ENCODE measurements at regions not wholly inside any gene's neighbourhood (a gene's known extent, or its start where the extent isn't known, plus 50 kb on each side); places are given as distances from the start of the nearest gene placed in this dataset.

DNA sequence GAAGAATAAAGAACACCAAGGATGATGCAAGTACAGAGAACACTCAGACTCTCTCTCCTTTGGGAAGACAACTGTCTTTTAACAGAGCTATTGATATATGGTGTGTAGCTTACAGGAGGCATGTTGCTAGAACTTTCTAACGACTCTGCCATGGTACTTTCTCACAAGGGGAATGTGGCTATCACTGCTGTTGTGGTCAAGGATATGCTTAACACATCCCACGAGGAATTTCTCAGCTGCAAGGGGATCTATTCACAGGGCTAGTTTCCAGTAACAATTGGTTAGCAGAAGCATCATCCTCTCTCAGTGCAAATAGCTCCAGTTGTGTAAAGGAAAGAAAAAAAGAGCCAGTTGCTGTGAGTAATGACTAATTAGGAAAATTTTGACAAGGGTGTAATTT, 826.0 kb downstream of the SORCS1 start:
- no peak overlapping the region for H3K27ac ChIP-seq

DNA sequence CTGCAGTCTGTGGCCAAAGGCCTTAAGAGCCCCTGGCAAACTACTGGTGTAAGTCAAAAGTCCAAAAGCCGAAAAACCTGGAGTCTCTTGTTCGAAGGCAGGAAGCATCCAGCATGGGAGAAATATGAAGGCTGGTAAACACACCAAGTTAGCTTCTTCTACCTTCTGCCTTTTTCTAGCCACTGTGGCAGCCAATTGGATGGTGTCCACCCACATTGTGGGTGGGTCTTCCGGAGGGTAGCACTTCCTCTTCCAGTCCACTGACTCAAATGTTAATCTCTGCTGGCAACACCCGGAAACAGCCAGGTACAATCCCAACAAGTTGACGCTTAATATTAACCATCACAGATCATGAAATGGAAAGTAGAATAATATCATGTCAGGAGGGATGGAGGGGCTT, 827.6 kb downstream of the SORCS1 start:
- no peaks in the 10 kb centered on the region for H3K27me3 ChIP-seq (replicated peaks in 1 of 7)
- intact Hi-C loops (cut with DNase I; ENCODE audit: low total_unique reads) = no loop called here
- DNase-seq = no peak
- H3K4me3 ChIP-seq = no peak overlapping the region
- H3K9me3 ChIP-seq = peaks cover 0 to 7% (median 0%) of the 10 kb centered on the region in 8 donors
- no peaks in the 10 kb centered on the region for H3K4me1 ChIP-seq
- no peak for TF ChIP-seq POLR2A (IDR thresholded peaks at IDR 0.05)
- TF ChIP-seq, protein P1, sequence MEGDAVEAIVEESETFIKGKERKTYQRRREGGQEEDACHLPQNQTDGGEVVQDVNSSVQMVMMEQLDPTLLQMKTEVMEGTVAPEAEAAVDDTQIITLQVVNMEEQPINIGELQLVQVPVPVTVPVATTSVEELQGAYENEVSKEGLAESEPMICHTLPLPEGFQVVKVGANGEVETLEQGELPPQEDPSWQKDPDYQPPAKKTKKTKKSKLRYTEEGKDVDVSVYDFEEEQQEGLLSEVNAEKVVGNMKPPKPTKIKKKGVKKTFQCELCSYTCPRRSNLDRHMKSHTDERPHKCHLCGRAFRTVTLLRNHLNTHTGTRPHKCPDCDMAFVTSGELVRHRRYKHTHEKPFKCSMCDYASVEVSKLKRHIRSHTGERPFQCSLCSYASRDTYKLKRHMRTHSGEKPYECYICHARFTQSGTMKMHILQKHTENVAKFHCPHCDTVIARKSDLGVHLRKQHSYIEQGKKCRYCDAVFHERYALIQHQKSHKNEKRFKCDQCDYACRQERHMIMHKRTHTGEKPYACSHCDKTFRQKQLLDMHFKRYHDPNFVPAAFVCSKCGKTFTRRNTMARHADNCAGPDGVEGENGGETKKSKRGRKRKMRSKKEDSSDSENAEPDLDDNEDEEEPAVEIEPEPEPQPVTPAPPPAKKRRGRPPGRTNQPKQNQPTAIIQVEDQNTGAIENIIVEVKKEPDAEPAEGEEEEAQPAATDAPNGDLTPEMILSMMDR (IDR thresholded peaks at IDR 0.05 in 8 of 11, conservative IDR thresholded peaks at IDR 0.05 in 3 of 11) = no peak
- no peak for TF ChIP-seq POLR2AphosphoS5 (IDR thresholded peaks at IDR 0.05)
- whole genome bisulfite sequencing, 5 donors = 88 to 95% (median 90%) methylated on average over 5 of the region's 5 CpGs
- no peak overlapping the region for H3K27ac ChIP-seq
- no peaks in the 10 kb centered on the region for H3K36me3 ChIP-seq

More for the DNA sequence above, 826.0 kb downstream of the SORCS1 start:
- intact Hi-C loops (cut with DNase I; ENCODE audit: low total_unique reads) = no loop called here
- Histone ChIP-seq H3K36me3 (no peaks in the 10 kb centered on the region), H3K27me3 (replicated peaks in 1 of 7) (no peaks in the 10 kb centered on the region), H3K4me3 (no peak overlapping the region), H3K9me3 (peaks cover 0 to 7% (median 0%) of the 10 kb centered on the region in 8 donors), H3K4me1 (no peaks in the 10 kb centered on the region)
- WGBS, 5 donors = 24 to 46% (median 36%) methylated on average over 2 of the region's 2 CpGs
- TF ChIP-seq, protein P1 (IDR thresholded peaks at IDR 0.05 in 8 of 11, conservative IDR thresholded peaks at IDR 0.05 in 3 of 11) = no peak
- TF ChIP-seq POLR2AphosphoS5 (IDR thresholded peaks at IDR 0.05) = no peak
- TF ChIP-seq POLR2A (IDR thresholded peaks at IDR 0.05) = no peak
- DNase-seq = no peak

DNA sequence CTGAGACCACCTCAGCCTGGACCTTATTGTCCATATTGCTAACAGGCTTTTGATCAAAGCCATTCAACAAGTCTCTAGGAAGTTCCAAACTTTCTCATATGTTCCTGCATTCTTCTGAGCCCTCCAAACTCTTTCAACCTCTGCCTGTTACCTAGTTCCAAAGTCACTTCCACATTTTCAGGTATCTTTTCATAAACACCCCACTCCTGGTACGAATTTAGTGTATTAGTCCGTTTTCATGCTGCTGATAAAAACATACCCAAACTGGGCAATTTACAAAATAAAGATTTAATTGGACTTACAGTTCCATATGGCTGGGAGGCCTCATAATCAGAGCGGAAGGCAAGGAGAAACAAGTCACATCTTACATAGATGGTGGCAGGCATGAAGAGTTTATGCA, 836.8 kb downstream of the SORCS1 start:
- H3K36me3 ChIP-seq = no peaks in the 10 kb centered on the region
- no peaks in the 10 kb centered on the region for H3K4me1 ChIP-seq
- no peak overlapping the region for H3K4me3 ChIP-seq
- no peaks in the 10 kb centered on the region for H3K27me3 ChIP-seq (replicated peaks in 1 of 7)
- no peak for TF ChIP-seq POLR2A (IDR thresholded peaks at IDR 0.05)
- no peak for TF ChIP-seq POLR2AphosphoS5 (IDR thresholded peaks at IDR 0.05)
- TF ChIP-seq, protein P1 (IDR thresholded peaks at IDR 0.05 in 8 of 11, conservative IDR thresholded peaks at IDR 0.05 in 3 of 11) = no peak
- H3K9me3 ChIP-seq = peaks cover 2 to 54% (median 47%) of the 10 kb centered on the region in 8 donors
- H3K27ac ChIP-seq = no peak overlapping the region
- no peak for DNase-seq
- intact Hi-C loops (cut with DNase I; ENCODE audit: low total_unique reads) = no loop called here
- WGBS, 5 donors = 73 to 83% (median 75%) methylated on average over 3 of the region's 3 CpGs

DNA sequence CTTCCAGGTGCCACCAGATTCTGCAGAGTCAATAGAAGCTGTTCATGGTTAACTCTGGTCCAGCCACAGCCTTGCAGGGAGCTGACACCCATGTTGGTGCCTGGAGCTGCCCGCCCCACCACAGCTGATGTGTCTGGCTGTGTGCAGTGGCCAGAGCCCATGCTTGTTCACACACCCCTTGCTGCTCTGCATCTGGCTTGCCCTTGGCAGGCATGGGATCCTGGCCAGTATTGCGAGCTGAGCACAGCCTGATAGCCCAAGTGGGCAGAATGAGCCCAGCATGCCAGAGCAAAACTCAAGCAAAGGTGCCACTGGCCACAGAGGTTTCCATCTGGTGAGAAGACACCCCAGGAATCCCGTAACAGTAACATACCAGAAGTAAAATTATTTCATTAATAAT, 843.6 kb downstream of the SORCS1 start:
- peaks cover 0 to 15% (median 4%) of the 10 kb centered on the region in 8 donors for H3K9me3 ChIP-seq
- H3K36me3 ChIP-seq = no peaks in the 10 kb centered on the region
- 78 to 92% (median 81%) methylated on average over 3 of the region's 3 CpGs for WGBS, 5 donors
- intact Hi-C loops (cut with DNase I; ENCODE audit: low total_unique reads) = no loop called here
- no peaks in the 10 kb centered on the region for H3K4me1 ChIP-seq
- no peak for DNase-seq
- no peak overlapping the region for H3K4me3 ChIP-seq
- no peaks in the 10 kb centered on the region for H3K27me3 ChIP-seq (replicated peaks in 1 of 7)
- no peak overlapping the region for H3K27ac ChIP-seq
- no peak for TF ChIP-seq POLR2AphosphoS5 (IDR thresholded peaks at IDR 0.05)
- TF ChIP-seq POLR2A (IDR thresholded peaks at IDR 0.05) = no peak
- TF ChIP-seq, protein P1 (IDR thresholded peaks at IDR 0.05 in 8 of 11, conservative IDR thresholded peaks at IDR 0.05 in 3 of 11) = no peak

All from spleen (tissue), 11 donors.